ENCODE measurements at regions not wholly inside any gene's neighbourhood (a gene's known extent, or its start where the extent isn't known, plus 50 kb on each side); places are given as distances from the start of the nearest gene placed in this dataset.

DNA sequence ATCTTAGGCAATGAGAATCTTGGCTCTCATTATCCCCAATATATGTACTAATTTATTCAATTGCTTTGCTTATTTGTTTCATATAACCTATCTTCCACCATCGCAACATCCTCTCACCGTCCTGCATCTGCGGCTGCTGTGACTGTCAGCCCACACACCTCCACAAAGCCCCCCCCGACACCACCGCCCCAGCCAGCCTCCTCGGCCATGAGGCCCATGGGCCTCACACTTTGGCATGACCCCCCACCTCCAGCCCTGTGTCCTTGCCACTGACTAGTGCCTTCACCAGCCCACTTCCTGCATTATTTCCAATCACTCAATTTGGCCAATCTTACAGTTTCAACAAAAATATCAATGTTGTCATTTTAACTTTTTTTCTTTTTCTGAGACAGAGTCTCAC, 60.7 kb upstream of the TOX2 start:
- WGBS, 2 experiments (ENCODE audit: extremely low coverage in 2 of 2, insufficient read length in 1 of 2): 93% methylated on average over 6 of the region's 6 CpGs; no CpG with 5 or more reads in 1 of the 2 experiments
- Histone ChIP-seq H3K36me3 (ENCODE audit: control insufficient read depth, insufficient read depth, low read length) (no peaks in the 10 kb centered on the region), H2BK120ac (ENCODE audit: low read depth, low read length) (no peak overlapping the region), H3K79me1 (ENCODE audit: low read depth in 1 of 2, low read length in 2 of 2) (no peaks in the 10 kb centered on the region), H4K5ac (ENCODE audit: low read depth, low read length) (no peak overlapping the region), H3K4me3 (ENCODE audit: insufficient read depth, low read depth, low read length) (no peak overlapping the region), H2AK9ac (replicated peaks; ENCODE audit: low read depth, low read length, poor library complexity) (no peak overlapping the region), H3K9ac (ENCODE audit: low read depth, low read length) (no peak overlapping the region), H2BK5ac (ENCODE audit: low read depth, low read length, poor library complexity, severe bottlenecking) (no peak overlapping the region), H3K56ac (ENCODE audit: extremely low read depth, insufficient read depth, low read length) (no peak overlapping the region), H3K9me1 (ENCODE audit: insufficient read depth, low read length) (0 out of 2 replicates have a peak, but pooled peaks cover 2% of the 10 kb centered on the region), H4K8ac (ENCODE audit: low read depth in 2 of 2, low read length in 2 of 2) (no peak overlapping the region), H3K4me2 (ENCODE audit: low read depth, low read length) (no peak overlapping the region), H3K14ac (replicated peaks; ENCODE audit: low read depth, low read length) (no peak overlapping the region), H3K23ac (ENCODE audit: low read depth, low read length) (no peak overlapping the region), H2AK5ac (ENCODE audit: low read depth, low read length) (no peak overlapping the region), H3K27ac (ENCODE audit: insufficient read depth, low read length) (no peak overlapping the region), H3K18ac (ENCODE audit: low read depth, low read length) (no peak overlapping the region), H3K27me3 (ENCODE audit: control insufficient read depth, insufficient read depth, low read length) (no peaks in the 10 kb centered on the region), H3K9me3 (ENCODE audit: control insufficient read depth, insufficient read depth, low read length) (no peaks in the 10 kb centered on the region; the same call in 1 of the 2 replicates), H3K4ac (ENCODE audit: low read depth, low read length) (no peak overlapping the region), H3K4me1 (ENCODE audit: control insufficient read depth, insufficient read depth, low read length) (peaks cover 6% of the 10 kb centered on the region), H4K20me1 (ENCODE audit: insufficient read depth, low read length) (no peaks in the 10 kb centered on the region), H2BK20ac (ENCODE audit: low read depth, low read length) (no peak overlapping the region), H2AFZ (replicated peaks; ENCODE audit: low read length, poor library complexity) (no peak overlapping the region), H2BK15ac (ENCODE audit: low read depth, low read length) (no peak overlapping the region), H4K91ac (ENCODE audit: insufficient read depth, low read depth, low read length) (no peak overlapping the region)
- ChIA-PET POLR2A (ENCODE audit: unreplicated experiment) (no interaction called here), CTCF (no interaction called here)
- TF ChIP-seq CHD1 (IDR thresholded peaks at IDR 0.05; ENCODE audit: low read depth, low read length) (no peak), FOS (IDR thresholded peaks at IDR 0.05; ENCODE audit: low read depth, low read length) (no peak), NFE2L2 (IDR thresholded peaks at IDR 0.05; ENCODE audit: low read depth, low read length) (no peak)
- dilution Hi-C loops (cut with HindIII; ENCODE audit: low sequenced_read_pairs, unreplicated experiment): no loop called here
- BruUV-seq (replicated peaks): no TSS peak
- DNase-seq: no peak
- in situ Hi-C loops (cut with MboI; ENCODE audit: low sequenced_read_pairs): no loop called here
- intact Hi-C loops (cut with micrococcal nuclease): no loop called here
- no peak for ATAC-seq (ENCODE audit: low read depth)
